ENCODE measurements at regions not wholly inside any gene's neighbourhood (a gene's known extent, or its start where the extent isn't known, plus 50 kb on each side); places are given as distances from the start of the nearest gene placed in this dataset.

DNA sequence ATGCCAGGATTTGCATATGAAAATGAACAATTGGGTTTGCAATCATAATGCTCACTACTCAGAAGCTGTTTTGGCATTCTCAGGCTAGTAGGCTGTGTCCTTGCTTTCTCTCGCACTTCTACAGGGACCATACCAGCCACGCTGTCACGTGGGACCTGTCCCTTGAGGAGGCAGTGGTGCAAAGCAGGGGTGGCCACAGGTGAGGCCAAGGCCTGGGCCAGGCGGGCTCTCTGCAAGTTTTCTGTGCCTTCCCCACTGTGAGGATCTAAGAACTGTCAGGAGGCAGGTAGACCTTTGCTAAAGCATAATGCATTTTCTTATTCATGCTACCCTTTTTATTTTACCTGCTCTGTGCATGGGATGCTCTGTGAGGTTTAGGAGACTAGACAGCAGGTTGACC is 89.4 kb upstream of the IRS2 start:
- DNase-seq (ENCODE audit: low read depth): no peak
- no peak overlapping the region for H3K4me3 ChIP-seq (ENCODE audit: low read depth, low read length)
- TF ChIP-seq, protein P1, sequence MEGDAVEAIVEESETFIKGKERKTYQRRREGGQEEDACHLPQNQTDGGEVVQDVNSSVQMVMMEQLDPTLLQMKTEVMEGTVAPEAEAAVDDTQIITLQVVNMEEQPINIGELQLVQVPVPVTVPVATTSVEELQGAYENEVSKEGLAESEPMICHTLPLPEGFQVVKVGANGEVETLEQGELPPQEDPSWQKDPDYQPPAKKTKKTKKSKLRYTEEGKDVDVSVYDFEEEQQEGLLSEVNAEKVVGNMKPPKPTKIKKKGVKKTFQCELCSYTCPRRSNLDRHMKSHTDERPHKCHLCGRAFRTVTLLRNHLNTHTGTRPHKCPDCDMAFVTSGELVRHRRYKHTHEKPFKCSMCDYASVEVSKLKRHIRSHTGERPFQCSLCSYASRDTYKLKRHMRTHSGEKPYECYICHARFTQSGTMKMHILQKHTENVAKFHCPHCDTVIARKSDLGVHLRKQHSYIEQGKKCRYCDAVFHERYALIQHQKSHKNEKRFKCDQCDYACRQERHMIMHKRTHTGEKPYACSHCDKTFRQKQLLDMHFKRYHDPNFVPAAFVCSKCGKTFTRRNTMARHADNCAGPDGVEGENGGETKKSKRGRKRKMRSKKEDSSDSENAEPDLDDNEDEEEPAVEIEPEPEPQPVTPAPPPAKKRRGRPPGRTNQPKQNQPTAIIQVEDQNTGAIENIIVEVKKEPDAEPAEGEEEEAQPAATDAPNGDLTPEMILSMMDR (IDR thresholded peaks at IDR 0.05; ENCODE audit: control insufficient read depth, extremely low read depth, insufficient read depth): no peak

DNA sequence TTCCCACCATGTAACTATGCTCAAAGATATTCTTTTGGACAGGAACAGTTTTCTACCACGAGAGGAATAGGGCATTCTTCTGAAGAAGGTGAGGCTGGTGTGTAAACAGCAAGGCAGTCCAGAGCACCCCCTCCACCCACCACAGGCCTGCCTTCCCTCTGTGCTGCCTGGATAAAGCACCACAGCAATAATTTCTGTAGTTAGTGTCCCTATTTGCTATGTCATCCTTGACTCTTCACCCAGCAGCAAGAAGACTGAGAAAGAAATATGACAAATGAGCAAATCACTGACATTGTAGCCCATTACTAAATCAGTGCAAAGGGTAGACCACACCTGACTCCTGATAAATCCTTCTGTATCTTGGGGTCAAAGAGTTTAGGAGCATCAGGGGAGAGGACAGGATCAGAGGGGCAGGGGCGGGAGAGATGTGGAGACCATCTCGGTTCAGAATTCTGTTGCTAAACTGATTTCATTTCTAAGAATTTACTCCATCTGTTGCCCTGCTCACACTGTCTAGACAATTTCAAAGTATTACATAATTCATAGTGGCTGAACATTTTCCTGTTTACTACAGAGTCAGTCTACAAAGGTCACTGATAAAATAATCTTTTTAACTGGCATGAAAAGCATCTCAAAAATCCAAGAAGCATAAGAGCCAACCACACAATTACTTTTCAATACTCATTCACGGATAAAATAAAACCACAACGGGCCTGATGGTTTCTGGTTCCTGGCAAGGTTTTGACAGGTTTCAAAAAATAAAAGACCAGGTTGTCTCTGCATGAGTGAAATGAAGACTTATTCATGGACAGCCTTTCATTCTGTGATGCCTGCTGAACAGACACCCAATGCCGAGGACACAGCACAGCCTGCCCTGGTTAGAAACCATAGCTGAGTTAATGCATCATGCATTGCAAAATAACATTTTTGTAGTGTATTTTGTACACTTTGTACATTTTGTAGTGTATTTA is 88.4 kb upstream of the IRS2 start:
- H3K4me3 ChIP-seq (ENCODE audit: low read depth, low read length): no peak overlapping the region
- no peak for DNase-seq (ENCODE audit: low read depth)
- TF ChIP-seq, protein P1 (IDR thresholded peaks at IDR 0.05; ENCODE audit: control insufficient read depth, extremely low read depth, insufficient read depth): no peak

DNA sequence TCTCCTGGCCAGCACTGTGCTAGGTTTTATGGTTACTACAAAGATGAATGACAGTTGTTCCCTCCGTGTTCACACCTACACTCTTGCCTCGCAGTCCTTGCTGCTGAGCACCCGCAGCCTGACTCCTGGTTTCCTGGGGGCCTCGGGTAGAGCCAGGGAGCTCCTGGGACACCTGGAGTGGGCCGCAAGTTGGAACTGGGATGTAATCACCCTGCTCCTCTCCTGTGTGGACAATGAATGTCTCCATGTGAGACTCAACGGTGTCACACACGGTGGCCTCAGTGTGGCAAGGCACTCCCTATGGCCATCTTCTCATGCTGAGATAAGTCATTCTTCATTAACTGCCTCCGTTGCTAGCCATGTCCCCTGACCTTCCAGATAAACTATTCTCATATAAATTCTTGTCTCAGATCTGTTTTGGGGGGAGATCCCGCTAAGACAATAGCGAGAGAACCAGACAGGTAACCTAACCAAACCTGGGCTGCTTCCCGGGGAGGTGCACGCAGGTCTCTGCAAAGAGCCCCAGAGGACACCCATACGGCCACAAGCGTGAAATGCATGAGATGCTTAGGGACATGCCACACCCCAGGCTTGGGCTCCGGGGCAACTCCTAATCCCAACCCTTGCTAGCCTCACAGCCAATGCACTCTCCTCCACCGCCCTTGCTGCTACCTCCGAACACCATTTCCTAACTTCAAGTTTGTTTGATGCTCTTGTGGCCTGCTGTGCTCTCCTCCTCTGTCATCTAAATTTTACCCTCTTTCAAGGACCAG is 87.2 kb upstream of the IRS2 start:
- no peak for DNase-seq (ENCODE audit: low read depth)
- H3K4me3 ChIP-seq (ENCODE audit: low read depth, low read length): no peak overlapping the region
- TF ChIP-seq, protein P1 (IDR thresholded peaks at IDR 0.05; ENCODE audit: control insufficient read depth, extremely low read depth, insufficient read depth): no peak

DNA sequence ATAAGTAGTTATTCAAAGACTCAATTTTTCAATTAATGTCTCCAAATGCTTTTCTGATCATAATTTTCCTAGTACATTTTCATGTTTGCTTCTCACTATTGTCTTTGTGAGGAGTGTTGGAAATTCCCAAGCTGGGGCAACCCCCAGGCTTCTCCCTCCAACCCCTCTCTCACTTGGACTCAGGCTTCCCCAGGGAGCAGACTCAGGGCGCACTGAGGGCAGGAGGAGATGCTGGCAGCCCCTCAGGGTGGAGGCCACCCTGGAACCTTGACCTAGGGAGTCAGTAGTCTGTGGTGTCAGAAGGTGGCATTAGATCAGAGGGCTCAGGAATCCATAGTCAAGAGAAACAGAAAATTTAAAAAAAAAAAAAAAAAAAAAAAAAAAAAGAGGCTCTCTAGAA is 86.5 kb upstream of the IRS2 start:
- no peak for DNase-seq (ENCODE audit: low read depth)
- TF ChIP-seq, protein P1 (IDR thresholded peaks at IDR 0.05; ENCODE audit: control insufficient read depth, extremely low read depth, insufficient read depth): no peak
- no peak overlapping the region for H3K4me3 ChIP-seq (ENCODE audit: low read depth, low read length)

DNA sequence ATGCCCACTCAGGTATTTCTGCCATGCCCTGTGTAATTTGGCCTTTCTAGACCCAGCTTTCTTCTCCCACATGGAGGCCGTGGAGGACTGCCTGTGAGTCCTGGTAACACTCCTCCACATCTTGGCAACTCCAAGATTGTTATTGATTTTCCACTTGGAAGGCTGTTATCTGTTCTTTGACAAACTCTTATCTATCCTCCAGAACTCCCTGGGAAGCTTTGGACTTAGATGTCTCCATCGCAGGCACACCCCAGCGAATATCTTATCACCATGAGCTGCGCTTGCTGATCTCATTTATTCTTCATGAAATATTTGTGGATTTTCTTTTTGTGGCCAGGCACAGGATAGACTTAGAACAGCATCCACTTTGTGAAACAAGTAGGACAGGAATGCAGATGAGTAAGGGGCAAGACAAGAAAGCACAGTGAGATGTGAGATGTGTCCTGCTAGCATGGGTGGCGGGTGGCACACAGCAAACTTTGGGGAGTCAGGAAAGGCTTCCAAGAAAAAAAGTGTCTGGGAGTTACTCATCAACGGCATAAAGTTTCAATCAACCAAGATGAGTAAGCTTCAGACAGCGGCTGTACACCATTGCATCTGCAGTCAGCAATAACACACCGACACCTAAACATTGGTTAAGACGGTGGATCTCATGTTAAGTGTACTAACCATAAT is 84.5 kb upstream of the IRS2 start:
- TF ChIP-seq, protein P1 (IDR thresholded peaks at IDR 0.05; ENCODE audit: control insufficient read depth, extremely low read depth, insufficient read depth): no peak
- no peak overlapping the region for H3K4me3 ChIP-seq (ENCODE audit: low read depth, low read length)
- no peak for DNase-seq (ENCODE audit: low read depth)

DNA sequence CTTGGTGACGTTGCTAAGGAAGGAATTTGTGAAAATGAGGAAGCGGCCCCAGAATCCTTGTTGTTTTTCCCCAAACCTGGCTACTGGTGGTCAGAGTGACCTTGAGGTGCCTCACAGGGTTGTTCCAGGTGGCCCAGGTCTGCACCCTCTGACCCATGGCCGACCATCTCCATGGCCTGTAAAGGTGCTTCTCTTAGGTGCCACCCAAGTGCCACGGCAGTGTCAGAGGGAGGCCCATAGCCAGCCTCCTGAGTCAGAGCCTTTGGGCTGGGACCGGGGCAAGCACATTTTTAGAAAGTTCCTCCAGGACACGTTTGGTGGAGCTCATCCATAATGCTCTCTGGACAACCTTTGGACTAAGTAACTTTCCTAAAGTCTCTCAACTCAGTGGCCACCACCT is 83.9 kb upstream of the IRS2 start:
- TF ChIP-seq, protein P1 (IDR thresholded peaks at IDR 0.05; ENCODE audit: control insufficient read depth, extremely low read depth, insufficient read depth): no peak
- no peak overlapping the region for H3K4me3 ChIP-seq (ENCODE audit: low read depth, low read length)
- no peak for DNase-seq (ENCODE audit: low read depth)
